HepG2 (cell line): ENCODE measurements at regions not wholly inside any gene's neighbourhood (a gene's known extent, or its start where the extent isn't known, plus 50 kb on each side); places are given as distances from the start of the nearest gene placed in this dataset.

Experiments
- ATAC-seq: fragments of 200-7000 bp; cut with Tn5 transposase; 3 replicates; pipeline ENCODE4 v1.9.1; 2020; ENCODE audit warnings: mild to moderate bottlenecking, moderate library complexity
- BruUV-seq: library from RNA; stranded (reverse); fragments of 400-500 nt; replicated peaks from 2 replicates; lab custom pipeline; 2021; lab: Mats Ljungman, UMichigan
- CTCF ChIA-PET: fragments of 300-600 bp; formaldehyde crosslinking; extraction: SDS; loops from one replicate; lab custom pipeline; 2021; ENCODE audit warnings: low total read pairs, inconsistent platforms, low intra/inter-chr PET ratio; lab: Yijun Ruan, JAX
- POLR2A ChIA-PET: fragments of 350-600 bp; sonication (Branson Sonifier 250); formaldehyde crosslinking; loops from one replicate; lab custom pipeline; 2020; ENCODE audit warnings: antibody characterized with exemption, inconsistent platforms; lab: Yijun Ruan, JAX
- DNase-seq: peaks from one replicate; pipeline ENCODE4 v3.0.0-alpha.2; 2015; ENCODE audit warnings: low spot score
- FAIRE-seq: peaks from 3 replicates; lab custom pipeline; 2011; peaks lifted over from hg19 to GRCh38; lab: Jason Lieb, UNC
- H2AFZ ChIP-seq: one replicate; pipeline ENCODE4 v1.6.1; 2011; ENCODE audit warnings: low read length, inconsistent platforms
- H3K27ac ChIP-seq: fragments of 300-600 bp; 3 replicates; pipeline ENCODE4 v1.8.0; 2011; ENCODE audit warnings: mixed run types, mild to moderate bottlenecking, mixed read lengths, low read length, inconsistent platforms; ENCODE audit not compliant: insufficient read depth; ENCODE audit errors: extremely low read length
- H3K27me3 ChIP-seq, 2 experiments: fragments of 200-600 bp in 1 of 2; 2 replicates in 1 of 2; 3 replicates in 1 of 2; pipeline versions ENCODE4 v1.6.0 to v1.8.0; 2011; ENCODE audit warnings: low read length in 2 of 2, mild to moderate bottlenecking in 2 of 2, moderate library complexity in 2 of 2, inconsistent platforms in 1 of 2; ENCODE audit not compliant: insufficient read depth in 2 of 2, control insufficient read depth in 1 of 2
- H3K36me3 ChIP-seq, 2 experiments: fragments of 200-600 bp in 1 of 2; replicated peaks in 1 of 2; 2 replicates in 1 of 2; 3 replicates in 1 of 2; pipeline versions ENCODE4 v1.5.1 to v1.8.0; 2011; ENCODE audit warnings: low read length in 2 of 2, inconsistent platforms in 1 of 2; ENCODE audit not compliant: insufficient read depth in 2 of 2, control insufficient read depth in 1 of 2
- H3K4me1 ChIP-seq: 2 replicates; pipeline ENCODE4 v1.5.1; 2012; ENCODE audit warnings: low read length, inconsistent platforms; ENCODE audit not compliant: insufficient read depth
- H3K4me2 ChIP-seq: 2 replicates; pipeline ENCODE4 v1.6.0; 2011; ENCODE audit warnings: low read depth, low read length, inconsistent platforms
- H3K4me3 ChIP-seq, 3 experiments: fragments of 200-600 bp in 1 of 3; sonication (generic), shearing (Covaris generic) in 1 of 3; replicated peaks in 1 of 3; 2 replicates each; pipeline ENCODE4 v1.5.1; 2011 to 2016; ENCODE audit warnings: low read length in 3 of 3, inconsistent platforms in 2 of 3, low read depth in 2 of 3, mild to moderate bottlenecking in 2 of 3, control low read depth in 1 of 3, mixed read lengths in 1 of 3; ENCODE audit not compliant: insufficient read depth in 1 of 3
- H3K79me2 ChIP-seq: one replicate; pipeline ENCODE4 v1.6.1; 2011; ENCODE audit warnings: low read length, inconsistent platforms; ENCODE audit not compliant: insufficient read depth
- H3K9ac ChIP-seq: 2 replicates; pipeline ENCODE4 v1.6.0; 2011; ENCODE audit warnings: mild to moderate bottlenecking, low read depth, low read length, inconsistent platforms; ENCODE audit not compliant: insufficient read depth
- H3K9me3 ChIP-seq: 2 replicates; pipeline ENCODE4 v1.5.1; 2012; ENCODE audit warnings: mild to moderate bottlenecking, low read length
- H4K20me1 ChIP-seq: 2 replicates; pipeline ENCODE4 v1.6.0; 2011; ENCODE audit warnings: inconsistent platforms, mild to moderate bottlenecking, low read length, moderate library complexity; ENCODE audit not compliant: insufficient read depth
- CSRNP1 ChIP-seq: sonication (generic); formaldehyde crosslinking; IDR thresholded peaks from 2 replicates; pipeline ENCODE4 v1.8.1; 2023; ENCODE audit warnings: mild to moderate bottlenecking, missing genetic modification reagents
- DDIT3 ChIP-seq: sonication (generic); formaldehyde crosslinking; IDR thresholded peaks from 2 replicates; pipeline ENCODE4 v1.4.0; 2020; ENCODE audit warnings: mild to moderate bottlenecking, missing genetic modification reagents
- E2F2 ChIP-seq: sonication (generic); formaldehyde crosslinking; IDR thresholded peaks from 2 replicates; pipeline ENCODE4 v1.4.0; 2020; ENCODE audit warnings: missing genetic modification reagents, borderline replicate concordance
- HNF1B ChIP-seq: sonication (generic); formaldehyde crosslinking; IDR thresholded peaks from 2 replicates; pipeline ENCODE4 v1.5.1; 2020; ENCODE audit warnings: mild to moderate bottlenecking, moderate library complexity, missing genetic modification reagents
- SPEN ChIP-seq: sonication (generic); formaldehyde crosslinking; IDR thresholded peaks from 2 replicates; pipeline ENCODE4 v1.5.1; 2020; ENCODE audit warnings: low read depth, mild to moderate bottlenecking, missing genetic modification reagents
- ZNF274 ChIP-seq: sonication (generic); formaldehyde crosslinking; IDR thresholded peaks from 2 replicates; pipeline ENCODE4 v1.5.1; 2020; ENCODE audit warnings: mild to moderate bottlenecking, missing genetic modification reagents
- WGBS: methylation state at CpG from one replicate; pipeline ENCODE4 v1.1.6; 2017; ENCODE audit warnings: low lambda C conversion rate; 5-methylcytosine and 5-hydroxymethylcytosine counted together
- in situ Hi-C: cut with HindIII; loops from 2 replicates; pipeline ENCODE4 v1.10.0; 2017; ENCODE audit warnings: low pct_unique_long_range_greater_than_20kb; ENCODE audit not compliant: extremely low pct_ligation_motif_present
- intact Hi-C: fragments of 100-400 bp; cut with micrococcal nuclease; formaldehyde crosslinking; loops from one replicate; pipeline ENCODE4 v1.10.0; 2022; ENCODE audit not compliant: unreplicated experiment

GRCh38 chr14:50036637-50037036 lies 79.7 kb downstream of the VCPKMT start:
- H3K4me3 ChIP-seq, result no peak overlapping the region
- peaks cover 61% of the 10 kb centered on the region for H3K4me1 ChIP-seq
- TF ChIP-seq E2F2 (CRISPR knock-in tag), result no peak
- TF ChIP-seq ZNF274, result no peak
- TF ChIP-seq SPEN, result no peak
- no peak for TF ChIP-seq DDIT3 (CRISPR knock-in tag)
- no peak for TF ChIP-seq HNF1B (CRISPR knock-in tag)
- no peak for TF ChIP-seq CSRNP1 (CRISPR knock-in tag)
- CTCF ChIA-PET, result no interaction called here
- H2AFZ ChIP-seq, result no peak overlapping the region
- DNase-seq, result no peak
- H3K4me2 ChIP-seq, result no peak overlapping the region
- H3K27me3 ChIP-seq, result peaks cover 0 to 2% of the 10 kb centered on the region in 2 experiments; a peak in 1 of 5 replicates
- no peak overlapping the region for H3K27ac ChIP-seq
- in situ Hi-C loops (no loop called here), intact Hi-C loops (no loop called here)
- H3K9ac ChIP-seq, result no peak overlapping the region
- H3K36me3 ChIP-seq, result no peaks in the 10 kb centered on the region; a peak in 1 of 5 replicates
- POLR2A ChIA-PET, result no interaction called here
- no peaks in the 10 kb centered on the region for H3K9me3 ChIP-seq
- H3K79me2 ChIP-seq, result no peaks in the 10 kb centered on the region
- no TSS peak for BruUV-seq
- FAIRE-seq, result no peak
- no peaks in the 10 kb centered on the region for H4K20me1 ChIP-seq
- ATAC-seq, result no peak
- 51% methylated on average over 4 of the region's 4 CpGs for WGBS
